K562 (cell line): ENCODE measurements at regions not wholly inside any gene's neighbourhood (a gene's known extent, or its start where the extent isn't known, plus 50 kb on each side); places are given as distances from the start of the nearest gene placed in this dataset.

Source experiments
- ATAC-seq: fragments of 200-7000 bp; cut with Tn5 transposase; 3 replicates; pipeline ENCODE4 v1.9.1; 2020; ENCODE audit warnings: moderate library complexity
- BruUV-seq: library from RNA; stranded (reverse); fragments of 400-500 nt; replicated peaks from 2 replicates; lab custom pipeline; 2021; lab: Mats Ljungman, UMichigan
- CTCF ChIA-PET: fragments of 300-600 bp; formaldehyde crosslinking; extraction: SDS; loops from one replicate; lab custom pipeline; 2021; ENCODE audit warnings: low intra/inter-chr PET ratio; lab: Yijun Ruan, JAX
- POLR2A ChIA-PET: fragments of 300-600, 350-650 bp; sonication (Branson Sonifier 250); formaldehyde crosslinking; extraction: SDS; loops from one replicate; lab custom pipeline; 2021; ENCODE audit warnings: antibody characterized with exemption, inconsistent platforms; lab: Yijun Ruan, JAX
- DNase-seq, 4 experiments: peaks; one replicate each; pipeline versions ENCODE4 v3.0.0 to v3.0.0-alpha.2; 2011 to 2018; ENCODE audit warnings: low spot score in 3 of 4, mixed read lengths in 3 of 4; ENCODE audit errors: extremely low read depth in 1 of 4
- FAIRE-seq: peaks from 2 replicates; lab custom pipeline; 2011; peaks lifted over from hg19 to GRCh38; lab: Jason Lieb, UNC
- H2AFZ ChIP-seq: 2 replicates; pipeline ENCODE4 v1.6.0; 2011; ENCODE audit warnings: low read depth, low read length, control low read depth, inconsistent platforms
- H3K27ac ChIP-seq: fragments of 200-600 bp; 3 replicates; pipeline ENCODE4 v1.8.0; 2011; ENCODE audit warnings: low read depth, mild to moderate bottlenecking, control low read depth, inconsistent platforms, low read length, moderate library complexity, mixed read lengths; ENCODE audit errors: extremely low read depth
- H3K27me3 ChIP-seq, 2 experiments: fragments of 300-600 bp in 1 of 2; 2 replicates in 1 of 2; 3 replicates in 1 of 2; pipeline versions ENCODE4 v1.6.0 to v1.8.0; 2011; ENCODE audit warnings: inconsistent platforms in 2 of 2, low read length in 2 of 2, mild to moderate bottlenecking in 1 of 2, mixed read lengths in 1 of 2, moderate library complexity in 1 of 2; ENCODE audit not compliant: control insufficient read depth in 2 of 2, insufficient read depth in 2 of 2
- H3K36me3 ChIP-seq: fragments of 300-600 bp; 3 replicates; pipeline ENCODE4 v1.8.0; 2011; ENCODE audit warnings: mild to moderate bottlenecking, low read length, inconsistent platforms; ENCODE audit not compliant: control insufficient read depth, insufficient read depth
- H3K4me1 ChIP-seq, 2 experiments: fragments of 200-600 bp in 1 of 2; replicated peaks in 1 of 2; 2 replicates in 1 of 2; 3 replicates in 1 of 2; pipeline versions ENCODE4 v1.5.1 to v1.8.0; 2011; ENCODE audit warnings: inconsistent platforms in 2 of 2, low read length in 2 of 2, mild to moderate bottlenecking in 1 of 2, mixed read lengths in 1 of 2, moderate library complexity in 1 of 2; ENCODE audit not compliant: control insufficient read depth in 2 of 2, insufficient read depth in 2 of 2
- H3K4me2 ChIP-seq: 2 replicates; pipeline ENCODE4 v1.6.1; 2011; ENCODE audit warnings: low read length, control low read depth, inconsistent platforms, mixed read lengths; ENCODE audit not compliant: insufficient read depth
- H3K4me3 ChIP-seq: fragments of 200-600 bp; sonication (generic), shearing (Covaris generic); 2 replicates; pipeline ENCODE4 v1.5.1; 2016; ENCODE audit warnings: control low read depth, inconsistent platforms
- H3K79me2 ChIP-seq: fragments of 200-600 bp; 3 replicates; pipeline ENCODE4 v1.8.0; 2011; ENCODE audit warnings: low read length, inconsistent platforms; ENCODE audit not compliant: control insufficient read depth, insufficient read depth
- H3K9ac ChIP-seq, 2 experiments: 2 replicates each; pipeline versions ENCODE4 v1.6.0 to v1.6.1; 2011; ENCODE audit warnings: low read depth in 2 of 2, low read length in 2 of 2, control low read depth in 1 of 2, inconsistent platforms in 1 of 2, mild to moderate bottlenecking in 1 of 2, mixed read lengths in 1 of 2; ENCODE audit not compliant: insufficient read depth in 1 of 2
- H3K9me1 ChIP-seq: one replicate; pipeline ENCODE4 v1.6.0; 2011; ENCODE audit warnings: inconsistent platforms, mild to moderate bottlenecking, low read length, moderate library complexity; ENCODE audit not compliant: control insufficient read depth, insufficient read depth
- H3K9me3 ChIP-seq: replicated peaks from 2 replicates; pipeline ENCODE4 v1.5.1; 2011; ENCODE audit warnings: low read depth, low read length, inconsistent platforms; ENCODE audit not compliant: control insufficient read depth, insufficient read depth
- H4K20me1 ChIP-seq: replicated peaks from 2 replicates; pipeline ENCODE4 v1.6.1; 2011; ENCODE audit warnings: low read length, inconsistent platforms, mixed read lengths; ENCODE audit not compliant: control insufficient read depth, insufficient read depth
- CREM ChIP-seq: IDR thresholded peaks from 2 replicates; pipeline ENCODE4 v1.6.1; 2014; ENCODE audit warnings: antibody characterized with exemption, low read depth
- ERF ChIP-seq: fragments of 450-650 bp; formaldehyde crosslinking; IDR thresholded peaks from 2 replicates; pipeline ENCODE4 v1.4.0; 2020; ENCODE audit warnings: mild to moderate bottlenecking, mixed read lengths
- GATAD2B ChIP-seq: fragments of 450-650 bp; IDR thresholded peaks from 2 replicates; pipeline ENCODE4 v1.6.1; 2017; ENCODE audit warnings: mild to moderate bottlenecking, borderline replicate concordance
- RBM17 ChIP-seq: fragments of 200-400 bp; formaldehyde crosslinking; IDR thresholded peaks from 2 replicates; pipeline ENCODE4 v1.6.1; 2017; ENCODE audit warnings: low read depth, mild to moderate bottlenecking, low read length, borderline replicate concordance
- WGBS: fragments of 100-300 bp; shearing (Covaris generic); methylation state at CpG from one replicate; pipeline ENCODE4 v1.1.6; 2016; ENCODE audit warnings: low coverage, mixed read lengths; ENCODE audit not compliant: insufficient coverage; ENCODE audit errors: missing lambda C conversion rate; 5-methylcytosine and 5-hydroxymethylcytosine counted together
- in situ Hi-C: fragments of 300-500 bp; cut with MboI; formaldehyde crosslinking; loops from 4 replicates; pipeline ENCODE4 v1.15.0; 2018; ENCODE audit warnings: inconsistent platforms, mixed read lengths
- intact Hi-C: fragments of 100-400 bp; cut with micrococcal nuclease; formaldehyde crosslinking; loops from 2 replicates; pipeline ENCODE4 v1.14.2; 2022
- TF ChIP-seq, protein P1 (sequence below), 2 experiments: IDR thresholded peaks in 1 of 2; conservative IDR thresholded peaks in 1 of 2; 2 replicates each; pipeline ENCODE4 v1.6.1; 2016; ENCODE audit warnings: low read depth in 2 of 2, mild to moderate bottlenecking in 1 of 2, missing compliant biosample characterization in 1 of 2, missing genetic modification characterization in 1 of 2, moderate library complexity in 1 of 2
- TF ChIP-seq, protein P2 (sequence below): fragments of 450-650 bp; formaldehyde crosslinking; IDR thresholded peaks from 2 replicates; pipeline ENCODE4 v1.4.0; 2020; ENCODE audit warnings: mild to moderate bottlenecking, moderate library complexity
- TF ChIP-seq, protein P3 (sequence below), 3 experiments: fragments of 200-800 bp in 1 of 3; fragments of 250-450 bp in 1 of 3; fragments of 450-650 bp in 1 of 3; sonication (Bioruptor Pico) in 1 of 3; sonication (Bioruptor generic) in 1 of 3; formaldehyde crosslinking in 1 of 3; IDR thresholded peaks; 2 replicates each; pipeline versions ENCODE4 v1.6.1 to v1.8.0; 2016 to 2022; ENCODE audit warnings: mild to moderate bottlenecking in 2 of 3, missing genetic modification characterization in 2 of 3, missing compliant biosample characterization in 1 of 3, moderate library complexity in 1 of 3
- TF ChIP-seq, protein P4 (sequence below): fragments of 250-450 bp; sonication (Bioruptor Pico); IDR thresholded peaks from 2 replicates; pipeline ENCODE4 v1.5.1; 2021; ENCODE audit warnings: mild to moderate bottlenecking
- TF ChIP-seq, protein P5 (sequence below): fragments of 250-450 bp; sonication (Bioruptor Pico); IDR thresholded peaks from 2 replicates; pipeline ENCODE4 v1.9.0; 2021; ENCODE audit warnings: mild to moderate bottlenecking

DNA sequence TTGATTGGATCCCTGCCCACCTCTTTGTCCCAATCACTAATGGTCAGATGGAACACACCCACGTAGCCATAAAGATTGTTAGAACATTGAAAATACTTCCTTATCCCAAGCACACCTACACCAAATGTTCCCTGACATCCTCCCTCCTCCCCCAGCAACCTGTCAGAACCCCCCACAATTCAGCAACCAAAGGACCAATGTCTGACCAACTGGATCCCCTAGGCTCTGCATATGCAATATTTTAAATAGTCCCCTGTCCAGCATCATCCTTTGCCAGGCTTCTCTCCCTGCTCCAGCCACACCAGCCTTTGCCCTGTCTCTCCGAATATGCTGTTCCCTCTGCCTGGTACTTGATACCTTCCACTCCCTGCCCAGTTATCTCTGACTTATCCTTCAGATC lies 54.9 kb upstream of the CES5A start:
- intact Hi-C loops: no loop called here
- no peaks in the 10 kb centered on the region for H3K36me3 ChIP-seq
- TF ChIP-seq, protein P1, sequence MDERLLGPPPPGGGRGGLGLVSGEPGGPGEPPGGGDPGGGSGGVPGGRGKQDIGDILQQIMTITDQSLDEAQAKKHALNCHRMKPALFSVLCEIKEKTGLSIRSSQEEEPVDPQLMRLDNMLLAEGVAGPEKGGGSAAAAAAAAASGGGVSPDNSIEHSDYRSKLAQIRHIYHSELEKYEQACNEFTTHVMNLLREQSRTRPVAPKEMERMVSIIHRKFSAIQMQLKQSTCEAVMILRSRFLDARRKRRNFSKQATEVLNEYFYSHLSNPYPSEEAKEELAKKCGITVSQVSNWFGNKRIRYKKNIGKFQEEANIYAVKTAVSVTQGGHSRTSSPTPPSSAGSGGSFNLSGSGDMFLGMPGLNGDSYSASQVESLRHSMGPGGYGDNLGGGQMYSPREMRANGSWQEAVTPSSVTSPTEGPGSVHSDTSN (CRISPR knock-in tag; IDR thresholded peaks at IDR 0.05; ENCODE audit: low read depth): no peak
- TF ChIP-seq, protein P1 (tag; conservative IDR thresholded peaks at IDR 0.05; ENCODE audit: low read depth): no peak
- TF ChIP-seq, protein P2, sequence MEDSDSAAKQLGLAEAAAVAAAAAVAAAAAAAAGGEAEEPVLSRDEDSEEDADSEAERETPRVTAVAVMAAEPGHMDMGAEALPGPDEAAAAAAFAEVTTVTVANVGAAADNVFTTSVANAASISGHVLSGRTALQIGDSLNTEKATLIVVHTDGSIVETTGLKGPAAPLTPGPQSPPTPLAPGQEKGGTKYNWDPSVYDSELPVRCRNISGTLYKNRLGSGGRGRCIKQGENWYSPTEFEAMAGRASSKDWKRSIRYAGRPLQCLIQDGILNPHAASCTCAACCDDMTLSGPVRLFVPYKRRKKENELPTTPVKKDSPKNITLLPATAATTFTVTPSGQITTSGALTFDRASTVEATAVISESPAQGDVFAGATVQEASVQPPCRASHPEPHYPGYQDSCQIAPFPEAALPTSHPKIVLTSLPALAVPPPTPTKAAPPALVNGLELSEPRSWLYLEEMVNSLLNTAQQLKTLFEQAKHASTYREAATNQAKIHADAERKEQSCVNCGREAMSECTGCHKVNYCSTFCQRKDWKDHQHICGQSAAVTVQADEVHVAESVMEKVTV (CRISPR knock-in tag): no peak
- TF ChIP-seq, protein P3, sequence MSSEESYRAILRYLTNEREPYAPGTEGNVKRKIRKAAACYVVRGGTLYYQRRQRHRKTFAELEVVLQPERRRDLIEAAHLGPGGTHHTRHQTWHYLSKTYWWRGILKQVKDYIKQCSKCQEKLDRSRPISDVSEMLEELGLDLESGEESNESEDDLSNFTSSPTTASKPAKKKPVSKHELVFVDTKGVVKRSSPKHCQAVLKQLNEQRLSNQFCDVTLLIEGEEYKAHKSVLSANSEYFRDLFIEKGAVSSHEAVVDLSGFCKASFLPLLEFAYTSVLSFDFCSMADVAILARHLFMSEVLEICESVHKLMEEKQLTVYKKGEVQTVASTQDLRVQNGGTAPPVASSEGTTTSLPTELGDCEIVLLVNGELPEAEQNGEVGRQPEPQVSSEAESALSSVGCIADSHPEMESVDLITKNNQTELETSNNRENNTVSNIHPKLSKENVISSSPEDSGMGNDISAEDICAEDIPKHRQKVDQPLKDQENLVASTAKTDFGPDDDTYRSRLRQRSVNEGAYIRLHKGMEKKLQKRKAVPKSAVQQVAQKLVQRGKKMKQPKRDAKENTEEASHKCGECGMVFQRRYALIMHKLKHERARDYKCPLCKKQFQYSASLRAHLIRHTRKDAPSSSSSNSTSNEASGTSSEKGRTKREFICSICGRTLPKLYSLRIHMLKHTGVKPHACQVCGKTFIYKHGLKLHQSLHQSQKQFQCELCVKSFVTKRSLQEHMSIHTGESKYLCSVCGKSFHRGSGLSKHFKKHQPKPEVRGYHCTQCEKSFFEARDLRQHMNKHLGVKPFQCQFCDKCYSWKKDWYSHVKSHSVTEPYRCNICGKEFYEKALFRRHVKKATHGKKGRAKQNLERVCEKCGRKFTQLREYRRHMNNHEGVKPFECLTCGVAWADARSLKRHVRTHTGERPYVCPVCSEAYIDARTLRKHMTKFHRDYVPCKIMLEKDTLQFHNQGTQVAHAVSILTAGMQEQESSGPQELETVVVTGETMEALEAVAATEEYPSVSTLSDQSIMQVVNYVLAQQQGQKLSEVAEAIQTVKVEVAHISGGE (CRISPR knock-in tag; IDR thresholded peaks at IDR 0.05): no peak
- no peak for TF ChIP-seq ERF (CRISPR knock-in tag)
- no peak for TF ChIP-seq RBM17
- TF ChIP-seq, protein P4, sequence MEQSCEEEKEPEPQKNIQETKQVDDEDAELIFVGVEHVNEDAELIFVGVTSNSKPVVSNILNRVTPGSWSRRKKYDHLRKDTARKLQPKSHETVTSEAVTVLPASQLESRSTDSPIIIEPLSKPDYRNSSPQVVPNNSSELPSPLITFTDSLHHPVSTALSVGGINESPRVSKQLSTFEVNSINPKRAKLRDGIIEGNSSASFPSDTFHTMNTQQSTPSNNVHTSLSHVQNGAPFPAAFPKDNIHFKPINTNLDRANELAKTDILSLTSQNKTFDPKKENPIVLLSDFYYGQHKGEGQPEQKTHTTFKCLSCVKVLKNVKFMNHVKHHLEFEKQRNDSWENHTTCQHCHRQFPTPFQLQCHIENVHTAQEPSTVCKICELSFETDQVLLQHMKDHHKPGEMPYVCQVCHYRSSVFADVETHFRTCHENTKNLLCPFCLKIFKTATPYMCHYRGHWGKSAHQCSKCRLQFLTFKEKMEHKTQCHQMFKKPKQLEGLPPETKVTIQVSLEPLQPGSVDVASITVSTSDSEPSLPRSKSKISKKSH (CRISPR knock-in tag): no peak
- no peak for TF ChIP-seq GATAD2B
- TF ChIP-seq, protein P5, sequence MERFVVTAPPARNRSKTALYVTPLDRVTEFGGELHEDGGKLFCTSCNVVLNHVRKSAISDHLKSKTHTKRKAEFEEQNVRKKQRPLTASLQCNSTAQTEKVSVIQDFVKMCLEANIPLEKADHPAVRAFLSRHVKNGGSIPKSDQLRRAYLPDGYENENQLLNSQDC: no peak
- TF ChIP-seq CREM: no peak
- TF ChIP-seq, all 486 proteins: peak for 0
- Histone ChIP-seq H3K9me3 (no peaks in the 10 kb centered on the region; the same call in 1 of the 2 replicates), H3K9ac (no peak overlapping the region), H3K9me1 (no peaks in the 10 kb centered on the region), H3K4me2 (no peak overlapping the region), H3K27ac (no peak overlapping the region), H4K20me1 (no peaks in the 10 kb centered on the region), H3K4me3 (no peak overlapping the region), H2AFZ (no peak overlapping the region), H3K79me2 (no peaks in the 10 kb centered on the region), H3K4me1 (no peaks in the 10 kb centered on the region), H3K27me3 (no peaks in the 10 kb centered on the region)
- ChIA-PET POLR2A (no interaction called here), CTCF (no interaction called here)
- ATAC-seq: no peak
- in situ Hi-C loops: no loop called here
- no peak for DNase-seq
- no peak for FAIRE-seq
- BruUV-seq: no TSS peak
- WGBS: 0% methylated on average over 2 of the region's 2 CpGs
